HepG2 (cell line): ENCODE measurements at regions not wholly inside any gene's neighbourhood (a gene's known extent, or its start where the extent isn't known, plus 50 kb on each side); places are given as distances from the start of the nearest gene placed in this dataset.

Source experiments
- ATAC-seq: fragments of 200-7000 bp; cut with Tn5 transposase; 3 replicates; pipeline ENCODE4 v1.9.1; 2020; ENCODE audit warnings: mild to moderate bottlenecking, moderate library complexity
- BruUV-seq: library from RNA; stranded (reverse); fragments of 400-500 nt; replicated peaks from 2 replicates; lab custom pipeline; 2021; lab: Mats Ljungman, UMichigan
- CTCF ChIA-PET: fragments of 300-600 bp; formaldehyde crosslinking; extraction: SDS; loops from one replicate; lab custom pipeline; 2021; ENCODE audit warnings: low total read pairs, inconsistent platforms, low intra/inter-chr PET ratio; lab: Yijun Ruan, JAX
- POLR2A ChIA-PET: fragments of 350-600 bp; sonication (Branson Sonifier 250); formaldehyde crosslinking; loops from one replicate; lab custom pipeline; 2020; ENCODE audit warnings: antibody characterized with exemption, inconsistent platforms; lab: Yijun Ruan, JAX
- DNase-seq: peaks from one replicate; pipeline ENCODE4 v3.0.0-alpha.2; 2015; ENCODE audit warnings: low spot score
- FAIRE-seq: peaks from 3 replicates; lab custom pipeline; 2011; peaks lifted over from hg19 to GRCh38; lab: Jason Lieb, UNC
- H2AFZ ChIP-seq: one replicate; pipeline ENCODE4 v1.6.1; 2011; ENCODE audit warnings: low read length, inconsistent platforms
- H3K27ac ChIP-seq: fragments of 300-600 bp; 3 replicates; pipeline ENCODE4 v1.8.0; 2011; ENCODE audit warnings: mixed run types, mild to moderate bottlenecking, mixed read lengths, low read length, inconsistent platforms; ENCODE audit not compliant: insufficient read depth; ENCODE audit errors: extremely low read length
- H3K27me3 ChIP-seq, 2 experiments: fragments of 200-600 bp in 1 of 2; 2 replicates in 1 of 2; 3 replicates in 1 of 2; pipeline versions ENCODE4 v1.6.0 to v1.8.0; 2011; ENCODE audit warnings: low read length in 2 of 2, mild to moderate bottlenecking in 2 of 2, moderate library complexity in 2 of 2, inconsistent platforms in 1 of 2; ENCODE audit not compliant: insufficient read depth in 2 of 2, control insufficient read depth in 1 of 2
- H3K36me3 ChIP-seq, 2 experiments: fragments of 200-600 bp in 1 of 2; replicated peaks in 1 of 2; 2 replicates in 1 of 2; 3 replicates in 1 of 2; pipeline versions ENCODE4 v1.5.1 to v1.8.0; 2011; ENCODE audit warnings: low read length in 2 of 2, inconsistent platforms in 1 of 2; ENCODE audit not compliant: insufficient read depth in 2 of 2, control insufficient read depth in 1 of 2
- H3K4me1 ChIP-seq: 2 replicates; pipeline ENCODE4 v1.5.1; 2012; ENCODE audit warnings: low read length, inconsistent platforms; ENCODE audit not compliant: insufficient read depth
- H3K4me2 ChIP-seq: 2 replicates; pipeline ENCODE4 v1.6.0; 2011; ENCODE audit warnings: low read depth, low read length, inconsistent platforms
- H3K4me3 ChIP-seq, 3 experiments: fragments of 200-600 bp in 1 of 3; sonication (generic), shearing (Covaris generic) in 1 of 3; replicated peaks in 1 of 3; 2 replicates each; pipeline ENCODE4 v1.5.1; 2011 to 2016; ENCODE audit warnings: low read length in 3 of 3, inconsistent platforms in 2 of 3, low read depth in 2 of 3, mild to moderate bottlenecking in 2 of 3, control low read depth in 1 of 3, mixed read lengths in 1 of 3; ENCODE audit not compliant: insufficient read depth in 1 of 3
- H3K79me2 ChIP-seq: one replicate; pipeline ENCODE4 v1.6.1; 2011; ENCODE audit warnings: low read length, inconsistent platforms; ENCODE audit not compliant: insufficient read depth
- H3K9ac ChIP-seq: 2 replicates; pipeline ENCODE4 v1.6.0; 2011; ENCODE audit warnings: mild to moderate bottlenecking, low read depth, low read length, inconsistent platforms; ENCODE audit not compliant: insufficient read depth
- H3K9me3 ChIP-seq: 2 replicates; pipeline ENCODE4 v1.5.1; 2012; ENCODE audit warnings: mild to moderate bottlenecking, low read length
- H4K20me1 ChIP-seq: 2 replicates; pipeline ENCODE4 v1.6.0; 2011; ENCODE audit warnings: inconsistent platforms, mild to moderate bottlenecking, low read length, moderate library complexity; ENCODE audit not compliant: insufficient read depth
- BHLHE40 ChIP-seq: IDR thresholded peaks from 2 replicates; pipeline ENCODE4 v1.6.1; 2011; ENCODE audit warnings: low read length, improper control_type of control experiment
- EED ChIP-seq: sonication (generic); formaldehyde crosslinking; IDR thresholded peaks from 2 replicates; pipeline ENCODE4 v1.5.0; 2020; ENCODE audit warnings: mild to moderate bottlenecking, missing genetic modification reagents
- HOXA3 ChIP-seq: sonication (generic); formaldehyde crosslinking; IDR thresholded peaks from 2 replicates; pipeline ENCODE4 v1.5.0; 2020; ENCODE audit warnings: missing genetic modification reagents
- SCMH1 ChIP-seq: sonication (generic); formaldehyde crosslinking; IDR thresholded peaks from 2 replicates; pipeline ENCODE4 v1.9.0; 2021; ENCODE audit warnings: missing genetic modification reagents, mild to moderate bottlenecking, borderline replicate concordance
- TARDBP ChIP-seq: sonication (generic); formaldehyde crosslinking; IDR thresholded peaks from 2 replicates; pipeline ENCODE4 v1.8.0; 2022; ENCODE audit warnings: mild to moderate bottlenecking, missing genetic modification reagents
- TOE1 ChIP-seq: sonication (generic); formaldehyde crosslinking; IDR thresholded peaks from 2 replicates; pipeline ENCODE4 v1.4.0; 2020; ENCODE audit warnings: mild to moderate bottlenecking, missing genetic modification reagents
- ZNF431 ChIP-seq: sonication (generic); formaldehyde crosslinking; IDR thresholded peaks from 2 replicates; pipeline ENCODE4 v1.9.0; 2022; ENCODE audit warnings: missing genetic modification reagents, low read depth, mild to moderate bottlenecking, borderline replicate concordance
- ZNF501 ChIP-seq: sonication (generic); formaldehyde crosslinking; IDR thresholded peaks from 2 replicates; pipeline ENCODE4 v1.5.1; 2020; ENCODE audit warnings: mild to moderate bottlenecking, moderate library complexity, missing genetic modification reagents
- ZNF562 ChIP-seq: sonication (generic); formaldehyde crosslinking; IDR thresholded peaks from 2 replicates; pipeline ENCODE4 v1.8.0; 2022; ENCODE audit warnings: missing genetic modification reagents, borderline replicate concordance
- ZNF619 ChIP-seq: sonication (generic); formaldehyde crosslinking; IDR thresholded peaks from 2 replicates; pipeline ENCODE4 v1.4.0; 2020; ENCODE audit warnings: mild to moderate bottlenecking, missing genetic modification reagents
- ZNF782 ChIP-seq: sonication (generic); formaldehyde crosslinking; IDR thresholded peaks from 2 replicates; pipeline ENCODE4 v1.4.0; 2020; ENCODE audit warnings: missing genetic modification reagents, mild to moderate bottlenecking, borderline replicate concordance
- WGBS: methylation state at CpG from one replicate; pipeline ENCODE4 v1.1.6; 2017; ENCODE audit warnings: low lambda C conversion rate; 5-methylcytosine and 5-hydroxymethylcytosine counted together
- in situ Hi-C: cut with HindIII; loops from 2 replicates; pipeline ENCODE4 v1.10.0; 2017; ENCODE audit warnings: low pct_unique_long_range_greater_than_20kb; ENCODE audit not compliant: extremely low pct_ligation_motif_present
- intact Hi-C: fragments of 100-400 bp; cut with micrococcal nuclease; formaldehyde crosslinking; loops from one replicate; pipeline ENCODE4 v1.10.0; 2022; ENCODE audit not compliant: unreplicated experiment
- TF ChIP-seq, protein P1 (sequence below): conservative IDR thresholded peaks from 2 replicates; pipeline ENCODE4 v1.6.1; 2018; ENCODE audit warnings: missing genetic modification reagents
- TF ChIP-seq, protein P2 (sequence below): IDR thresholded peaks from 2 replicates; pipeline ENCODE4 v1.6.1; 2016; ENCODE audit warnings: mild to moderate bottlenecking
- TF ChIP-seq, protein P3 (sequence below): sonication (generic); formaldehyde crosslinking; IDR thresholded peaks from 2 replicates; pipeline ENCODE4 v1.5.0; 2020; ENCODE audit warnings: mild to moderate bottlenecking, missing genetic modification reagents, borderline replicate concordance
- TF ChIP-seq, protein P4 (sequence below): sonication (generic); formaldehyde crosslinking; IDR thresholded peaks from 2 replicates; pipeline ENCODE4 v1.4.0; 2020; ENCODE audit warnings: missing genetic modification reagents, borderline replicate concordance

DNA sequence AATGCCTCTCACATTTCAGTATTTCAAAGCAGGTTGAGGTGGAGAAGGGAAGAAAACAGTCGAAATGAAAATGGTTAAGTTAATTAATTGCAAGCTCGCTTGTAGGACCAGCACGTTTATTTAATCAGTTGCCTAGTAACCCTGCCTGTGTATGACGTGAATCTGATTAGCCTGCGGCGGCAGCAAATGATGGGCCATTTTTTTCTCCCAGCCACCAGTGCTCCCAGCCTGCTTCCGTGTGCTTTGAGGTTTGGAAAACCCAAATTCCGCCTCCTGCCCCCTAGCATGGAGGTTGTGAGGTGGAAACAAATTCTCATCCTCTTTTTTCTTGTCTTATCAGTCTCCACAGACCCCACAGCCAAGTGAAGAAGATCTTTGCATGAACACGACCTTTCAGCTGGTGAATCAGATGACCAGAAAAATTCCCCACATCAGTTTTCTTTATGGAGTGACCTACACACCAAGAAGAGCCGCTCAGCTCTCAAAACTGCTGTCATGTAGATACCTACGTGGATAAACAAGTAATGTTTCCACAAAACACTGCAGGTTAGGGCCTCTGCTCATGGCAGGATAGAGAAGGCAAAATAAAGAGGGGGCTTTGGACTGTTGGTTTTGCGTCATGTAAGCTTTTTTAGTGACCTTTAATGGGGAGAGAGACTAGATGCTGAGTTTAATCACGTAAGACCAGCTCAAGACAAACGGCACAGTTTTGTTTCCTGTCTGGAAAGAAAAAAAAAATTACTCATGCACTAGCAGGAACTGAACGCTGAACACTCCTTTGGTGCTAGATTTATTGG, 572.9 kb upstream of the NOX3 start:
- DNase-seq = no peak
- BruUV-seq = no TSS peak
- POLR2A ChIA-PET = no interaction called here
- WGBS = 5% methylated on average over 15 of the region's 15 CpGs
- Histone ChIP-seq H3K27me3 (no peaks in the 10 kb centered on the region; a peak in 1 of 5 replicates), H3K9me3 (peaks cover 15% of the 10 kb centered on the region), H2AFZ (no peak overlapping the region), H3K4me2 (no peak overlapping the region), H3K4me1 (no peaks in the 10 kb centered on the region), H3K36me3 (no peaks in the 10 kb centered on the region), H3K9ac (no peak overlapping the region), H3K4me3 (no peak overlapping the region), H4K20me1 (no peaks in the 10 kb centered on the region), H3K79me2 (no peaks in the 10 kb centered on the region), H3K27ac (no peak overlapping the region)
- in situ Hi-C loops (no loop called here), intact Hi-C loops (no loop called here)
- ATAC-seq = no peak
- FAIRE-seq = no peak
- CTCF ChIA-PET = no interaction called here
- TF ChIP-seq BHLHE40 = no peak
- no peak for TF ChIP-seq ZNF562 (CRISPR knock-in tag)
- no peak for TF ChIP-seq ZNF431 (CRISPR knock-in tag)
- TF ChIP-seq, protein P1, sequence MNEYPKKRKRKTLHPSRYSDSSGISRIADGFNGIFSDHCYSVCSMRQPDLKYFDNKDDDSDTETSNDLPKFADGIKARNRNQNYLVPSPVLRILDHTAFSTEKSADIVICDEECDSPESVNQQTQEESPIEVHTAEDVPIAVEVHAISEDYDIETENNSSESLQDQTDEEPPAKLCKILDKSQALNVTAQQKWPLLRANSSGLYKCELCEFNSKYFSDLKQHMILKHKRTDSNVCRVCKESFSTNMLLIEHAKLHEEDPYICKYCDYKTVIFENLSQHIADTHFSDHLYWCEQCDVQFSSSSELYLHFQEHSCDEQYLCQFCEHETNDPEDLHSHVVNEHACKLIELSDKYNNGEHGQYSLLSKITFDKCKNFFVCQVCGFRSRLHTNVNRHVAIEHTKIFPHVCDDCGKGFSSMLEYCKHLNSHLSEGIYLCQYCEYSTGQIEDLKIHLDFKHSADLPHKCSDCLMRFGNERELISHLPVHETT (CRISPR knock-in tag) = no peak
- TF ChIP-seq, protein P2, sequence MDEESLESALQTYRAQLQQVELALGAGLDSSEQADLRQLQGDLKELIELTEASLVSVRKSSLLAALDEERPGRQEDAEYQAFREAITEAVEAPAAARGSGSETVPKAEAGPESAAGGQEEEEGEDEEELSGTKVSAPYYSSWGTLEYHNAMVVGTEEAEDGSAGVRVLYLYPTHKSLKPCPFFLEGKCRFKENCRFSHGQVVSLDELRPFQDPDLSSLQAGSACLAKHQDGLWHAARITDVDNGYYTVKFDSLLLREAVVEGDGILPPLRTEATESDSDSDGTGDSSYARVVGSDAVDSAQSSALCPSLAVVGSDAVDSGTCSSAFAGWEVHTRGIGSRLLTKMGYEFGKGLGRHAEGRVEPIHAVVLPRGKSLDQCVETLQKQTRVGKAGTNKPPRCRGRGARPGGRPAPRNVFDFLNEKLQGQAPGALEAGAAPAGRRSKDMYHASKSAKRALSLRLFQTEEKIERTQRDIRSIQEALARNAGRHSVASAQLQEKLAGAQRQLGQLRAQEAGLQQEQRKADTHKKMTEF (CRISPR knock-in tag) = no peak
- TF ChIP-seq, protein P3, sequence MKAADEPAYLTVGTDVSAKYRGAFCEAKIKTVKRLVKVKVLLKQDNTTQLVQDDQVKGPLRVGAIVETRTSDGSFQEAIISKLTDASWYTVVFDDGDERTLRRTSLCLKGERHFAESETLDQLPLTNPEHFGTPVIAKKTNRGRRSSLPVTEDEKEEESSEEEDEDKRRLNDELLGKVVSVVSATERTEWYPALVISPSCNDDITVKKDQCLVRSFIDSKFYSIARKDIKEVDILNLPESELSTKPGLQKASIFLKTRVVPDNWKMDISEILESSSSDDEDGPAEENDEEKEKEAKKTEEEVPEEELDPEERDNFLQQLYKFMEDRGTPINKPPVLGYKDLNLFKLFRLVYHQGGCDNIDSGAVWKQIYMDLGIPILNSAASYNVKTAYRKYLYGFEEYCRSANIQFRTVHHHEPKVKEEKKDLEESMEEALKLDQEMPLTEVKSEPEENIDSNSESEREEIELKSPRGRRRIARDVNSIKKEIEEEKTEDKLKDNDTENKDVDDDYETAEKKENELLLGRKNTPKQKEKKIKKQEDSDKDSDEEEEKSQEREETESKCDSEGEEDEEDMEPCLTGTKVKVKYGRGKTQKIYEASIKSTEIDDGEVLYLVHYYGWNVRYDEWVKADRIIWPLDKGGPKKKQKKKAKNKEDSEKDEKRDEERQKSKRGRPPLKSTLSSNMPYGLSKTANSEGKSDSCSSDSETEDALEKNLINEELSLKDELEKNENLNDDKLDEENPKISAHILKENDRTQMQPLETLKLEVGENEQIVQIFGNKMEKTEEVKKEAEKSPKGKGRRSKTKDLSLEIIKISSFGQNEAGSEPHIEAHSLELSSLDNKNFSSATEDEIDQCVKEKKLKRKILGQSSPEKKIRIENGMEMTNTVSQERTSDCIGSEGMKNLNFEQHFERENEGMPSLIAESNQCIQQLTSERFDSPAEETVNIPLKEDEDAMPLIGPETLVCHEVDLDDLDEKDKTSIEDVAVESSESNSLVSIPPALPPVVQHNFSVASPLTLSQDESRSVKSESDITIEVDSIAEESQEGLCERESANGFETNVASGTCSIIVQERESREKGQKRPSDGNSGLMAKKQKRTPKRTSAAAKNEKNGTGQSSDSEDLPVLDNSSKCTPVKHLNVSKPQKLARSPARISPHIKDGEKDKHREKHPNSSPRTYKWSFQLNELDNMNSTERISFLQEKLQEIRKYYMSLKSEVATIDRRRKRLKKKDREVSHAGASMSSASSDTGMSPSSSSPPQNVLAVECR (CRISPR knock-in tag) = no peak
- TF ChIP-seq, protein P4, sequence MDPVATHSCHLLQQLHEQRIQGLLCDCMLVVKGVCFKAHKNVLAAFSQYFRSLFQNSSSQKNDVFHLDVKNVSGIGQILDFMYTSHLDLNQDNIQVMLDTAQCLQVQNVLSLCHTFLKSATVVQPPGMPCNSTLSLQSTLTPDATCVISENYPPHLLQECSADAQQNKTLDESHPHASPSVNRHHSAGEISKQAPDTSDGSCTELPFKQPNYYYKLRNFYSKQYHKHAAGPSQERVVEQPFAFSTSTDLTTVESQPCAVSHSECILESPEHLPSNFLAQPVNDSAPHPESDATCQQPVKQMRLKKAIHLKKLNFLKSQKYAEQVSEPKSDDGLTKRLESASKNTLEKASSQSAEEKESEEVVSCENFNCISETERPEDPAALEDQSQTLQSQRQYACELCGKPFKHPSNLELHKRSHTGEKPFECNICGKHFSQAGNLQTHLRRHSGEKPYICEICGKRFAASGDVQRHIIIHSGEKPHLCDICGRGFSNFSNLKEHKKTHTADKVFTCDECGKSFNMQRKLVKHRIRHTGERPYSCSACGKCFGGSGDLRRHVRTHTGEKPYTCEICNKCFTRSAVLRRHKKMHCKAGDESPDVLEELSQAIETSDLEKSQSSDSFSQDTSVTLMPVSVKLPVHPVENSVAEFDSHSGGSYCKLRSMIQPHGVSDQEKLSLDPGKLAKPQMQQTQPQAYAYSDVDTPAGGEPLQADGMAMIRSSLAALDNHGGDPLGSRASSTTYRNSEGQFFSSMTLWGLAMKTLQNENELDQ (CRISPR knock-in tag) = no peak
- no peak for TF ChIP-seq TOE1 (CRISPR knock-in tag)
- TF ChIP-seq ZNF619 = no peak
- no peak for TF ChIP-seq TARDBP (CRISPR knock-in tag)
- no peak for TF ChIP-seq HOXA3 (CRISPR knock-in tag)
- no peak for TF ChIP-seq ZNF501 (CRISPR knock-in tag)
- TF ChIP-seq EED (CRISPR knock-in tag) = no peak
- no peak for TF ChIP-seq SCMH1 (CRISPR knock-in tag)
- TF ChIP-seq ZNF782 (CRISPR knock-in tag) = no peak
